HepG2 (cell line): ENCODE measurements at regions not wholly inside any gene's neighbourhood (a gene's known extent, or its start where the extent isn't known, plus 50 kb on each side); places are given as distances from the start of the nearest gene placed in this dataset.

Source experiments
- TARDBP ChIP-seq: sonication (generic); formaldehyde crosslinking; IDR thresholded peaks from 2 replicates; pipeline ENCODE4 v1.8.0; 2022; ENCODE audit warnings: mild to moderate bottlenecking, missing genetic modification reagents
- TF ChIP-seq, protein P1 (sequence below): sonication (generic); formaldehyde crosslinking; IDR thresholded peaks from 2 replicates; pipeline ENCODE4 v1.5.0; 2020; ENCODE audit warnings: missing genetic modification reagents
- TF ChIP-seq, protein P2 (sequence below), 2 experiments: sonication (generic) in 1 of 2; formaldehyde crosslinking in 1 of 2; IDR thresholded peaks; 2 replicates each; pipeline versions ENCODE4 v1.5.1 to v1.6.1; 2011 to 2020; ENCODE audit warnings: borderline replicate concordance in 1 of 2, low read depth in 1 of 2, low read length in 1 of 2, mild to moderate bottlenecking in 1 of 2, missing genetic modification reagents in 1 of 2, moderate library complexity in 1 of 2

GRCh38 chr2:187230088-187230487, 218.0 kb downstream of the CALCRL start:
- TF ChIP-seq, protein P1, sequence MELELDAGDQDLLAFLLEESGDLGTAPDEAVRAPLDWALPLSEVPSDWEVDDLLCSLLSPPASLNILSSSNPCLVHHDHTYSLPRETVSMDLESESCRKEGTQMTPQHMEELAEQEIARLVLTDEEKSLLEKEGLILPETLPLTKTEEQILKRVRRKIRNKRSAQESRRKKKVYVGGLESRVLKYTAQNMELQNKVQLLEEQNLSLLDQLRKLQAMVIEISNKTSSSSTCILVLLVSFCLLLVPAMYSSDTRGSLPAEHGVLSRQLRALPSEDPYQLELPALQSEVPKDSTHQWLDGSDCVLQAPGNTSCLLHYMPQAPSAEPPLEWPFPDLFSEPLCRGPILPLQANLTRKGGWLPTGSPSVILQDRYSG (CRISPR knock-in tag), result no peak
- TF ChIP-seq, protein P2, sequence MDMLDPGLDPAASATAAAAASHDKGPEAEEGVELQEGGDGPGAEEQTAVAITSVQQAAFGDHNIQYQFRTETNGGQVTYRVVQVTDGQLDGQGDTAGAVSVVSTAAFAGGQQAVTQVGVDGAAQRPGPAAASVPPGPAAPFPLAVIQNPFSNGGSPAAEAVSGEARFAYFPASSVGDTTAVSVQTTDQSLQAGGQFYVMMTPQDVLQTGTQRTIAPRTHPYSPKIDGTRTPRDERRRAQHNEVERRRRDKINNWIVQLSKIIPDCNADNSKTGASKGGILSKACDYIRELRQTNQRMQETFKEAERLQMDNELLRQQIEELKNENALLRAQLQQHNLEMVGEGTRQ (IDR thresholded peaks at IDR 0.05; ENCODE audit: low read depth, low read length), result no peak
- TF ChIP-seq, protein P2 (CRISPR knock-in tag; IDR thresholded peaks at IDR 0.05; ENCODE audit: borderline replicate concordance), result no peak
- no peak for TF ChIP-seq TARDBP (CRISPR knock-in tag)
